ENCODE measurements at regions not wholly inside any gene's neighbourhood (a gene's known extent, or its start where the extent isn't known, plus 50 kb on each side); places are given as distances from the start of the nearest gene placed in this dataset.

GRCh38 chr11:128400382-128401203, 186.8 kb downstream of the ETS1 start:
- Histone ChIP-seq H3K36me3 (replicated peaks; ENCODE audit: low read depth, low read length) (no peaks in the 10 kb centered on the region), H3K4me2 (ENCODE audit: low read length) (no peak overlapping the region), H3K27me3 (ENCODE audit: low read depth, low read length) (no peaks in the 10 kb centered on the region), H3K79me2 (ENCODE audit: low read length) (no peaks in the 10 kb centered on the region), H2AFZ (ENCODE audit: low read depth, low read length) (no peak overlapping the region), H3K9ac (ENCODE audit: low read length) (no peak overlapping the region), H3K4me3 (ENCODE audit: low read length) (no peak overlapping the region), H3K4me1 (ENCODE audit: low read length) (peaks cover 42% of the 10 kb centered on the region), H3K27ac (ENCODE audit: low read length) (no peak overlapping the region), H4K20me1 (ENCODE audit: insufficient read depth, low read length) (no peaks in the 10 kb centered on the region), H3K9me3 (ENCODE audit: insufficient read depth, low read length) (no peaks in the 10 kb centered on the region)
- TF ChIP-seq, protein P1, sequence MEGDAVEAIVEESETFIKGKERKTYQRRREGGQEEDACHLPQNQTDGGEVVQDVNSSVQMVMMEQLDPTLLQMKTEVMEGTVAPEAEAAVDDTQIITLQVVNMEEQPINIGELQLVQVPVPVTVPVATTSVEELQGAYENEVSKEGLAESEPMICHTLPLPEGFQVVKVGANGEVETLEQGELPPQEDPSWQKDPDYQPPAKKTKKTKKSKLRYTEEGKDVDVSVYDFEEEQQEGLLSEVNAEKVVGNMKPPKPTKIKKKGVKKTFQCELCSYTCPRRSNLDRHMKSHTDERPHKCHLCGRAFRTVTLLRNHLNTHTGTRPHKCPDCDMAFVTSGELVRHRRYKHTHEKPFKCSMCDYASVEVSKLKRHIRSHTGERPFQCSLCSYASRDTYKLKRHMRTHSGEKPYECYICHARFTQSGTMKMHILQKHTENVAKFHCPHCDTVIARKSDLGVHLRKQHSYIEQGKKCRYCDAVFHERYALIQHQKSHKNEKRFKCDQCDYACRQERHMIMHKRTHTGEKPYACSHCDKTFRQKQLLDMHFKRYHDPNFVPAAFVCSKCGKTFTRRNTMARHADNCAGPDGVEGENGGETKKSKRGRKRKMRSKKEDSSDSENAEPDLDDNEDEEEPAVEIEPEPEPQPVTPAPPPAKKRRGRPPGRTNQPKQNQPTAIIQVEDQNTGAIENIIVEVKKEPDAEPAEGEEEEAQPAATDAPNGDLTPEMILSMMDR (IDR thresholded peaks at IDR 0.05; ENCODE audit: low read depth, low read length): no peak
- no peak for TF ChIP-seq EZH2phosphoT487 (IDR thresholded peaks at IDR 0.05; ENCODE audit: low read depth)

- Histone ChIP-seq H2AFZ (ENCODE audit: low read depth, low read length) (peak overlapping the region; percentile 24; the same call in 1 of the 2 replicates), H3K9ac (ENCODE audit: low read length) (peak overlapping the region; percentile 53), H3K79me2 (ENCODE audit: low read length) (no peaks in the 10 kb centered on the region), H3K9me3 (ENCODE audit: insufficient read depth, low read length) (no peaks in the 10 kb centered on the region), H3K4me1 (ENCODE audit: low read length) (peaks cover 40% of the 10 kb centered on the region), H3K27ac (ENCODE audit: low read length) (peak overlapping the region; percentile 89), H3K27me3 (ENCODE audit: low read depth, low read length) (no peaks in the 10 kb centered on the region), H4K20me1 (ENCODE audit: insufficient read depth, low read length) (no peaks in the 10 kb centered on the region), H3K4me2 (ENCODE audit: low read length) (peak overlapping the region; percentile 60), H3K4me3 (ENCODE audit: low read length) (peak overlapping the region; percentile 17), H3K36me3 (replicated peaks; ENCODE audit: low read depth, low read length) (no peaks in the 10 kb centered on the region)
- TF ChIP-seq EZH2phosphoT487 (IDR thresholded peaks at IDR 0.05; ENCODE audit: low read depth): no peak
- TF ChIP-seq, protein P1 (IDR thresholded peaks at IDR 0.05; ENCODE audit: low read depth, low read length): no peak
Observed at GRCh38 chr11:128399251-128400121, 187.9 kb downstream of the ETS1 start.

DNA sequence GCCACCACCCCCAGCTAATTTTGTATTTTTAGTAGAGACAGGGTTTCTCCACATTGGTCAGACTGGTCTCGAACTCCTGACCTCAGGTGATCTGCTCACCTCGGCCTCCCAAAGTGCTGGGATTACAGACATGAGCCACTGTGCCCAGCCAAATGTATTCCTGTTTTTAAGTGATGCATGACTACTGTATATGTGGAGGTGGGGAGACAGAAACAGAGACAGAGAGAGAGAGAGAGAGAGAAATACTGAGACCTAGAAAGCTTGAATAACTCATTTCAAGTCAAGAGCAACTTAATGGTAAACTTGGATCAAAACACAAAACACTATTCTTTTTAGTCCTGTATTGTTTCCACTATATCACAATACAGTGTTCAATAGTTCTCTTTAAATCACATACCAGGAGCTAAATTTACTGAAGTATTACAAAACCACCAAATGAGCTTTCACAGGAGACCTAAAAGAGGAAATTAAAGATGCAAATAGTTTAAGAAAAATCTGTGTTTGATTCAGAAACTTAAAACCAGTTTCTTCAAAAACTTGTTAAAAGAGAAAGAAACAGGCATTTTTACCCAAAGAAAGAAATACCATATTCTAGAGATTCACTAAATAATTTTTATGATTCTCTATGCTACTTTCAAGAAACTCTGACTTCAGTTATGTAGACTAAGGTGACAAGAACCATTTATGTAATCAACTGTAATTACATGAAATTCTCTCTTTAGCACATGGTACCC, 188.7 kb downstream of the ETS1 start:
- no peaks in the 10 kb centered on the region for H3K79me2 ChIP-seq (ENCODE audit: low read length)
- H3K27me3 ChIP-seq (ENCODE audit: low read depth, low read length): no peaks in the 10 kb centered on the region
- no peaks in the 10 kb centered on the region for H4K20me1 ChIP-seq (ENCODE audit: insufficient read depth, low read length)
- TF ChIP-seq EZH2phosphoT487 (IDR thresholded peaks at IDR 0.05; ENCODE audit: low read depth): no peak
- TF ChIP-seq, protein P1 (IDR thresholded peaks at IDR 0.05; ENCODE audit: low read depth, low read length): no peak
- no peaks in the 10 kb centered on the region for H3K9me3 ChIP-seq (ENCODE audit: insufficient read depth, low read length)
- H3K36me3 ChIP-seq (replicated peaks; ENCODE audit: low read depth, low read length): no peaks in the 10 kb centered on the region
- H3K4me1 ChIP-seq (ENCODE audit: low read length): peaks cover 40% of the 10 kb centered on the region
- H3K27ac ChIP-seq (ENCODE audit: low read length): peak overlapping the region; percentile 89
- H2AFZ ChIP-seq (ENCODE audit: low read depth, low read length): no peak overlapping the region
- peak overlapping the region; percentile 60 for H3K4me2 ChIP-seq (ENCODE audit: low read length)
- H3K9ac ChIP-seq (ENCODE audit: low read length): peak overlapping the region; percentile 53; the same call in 1 of the 2 replicates
- H3K4me3 ChIP-seq (ENCODE audit: low read length): peak overlapping the region; percentile 17

Measured in OCI-LY3 (cell line).